GM18502 (cell line): ENCODE measurements at regions not wholly inside any gene's neighbourhood (a gene's known extent, or its start where the extent isn't known, plus 50 kb on each side); places are given as distances from the start of the nearest gene placed in this dataset.
A peak's percentile ranks its signal among the peaks of the same experiment; 100 is the strongest.
"Not testable (repeated sequence)": the region's sequence is repeated elsewhere in the genome, so short reads cannot be mapped to it uniquely, and the experiment has no call there.

Experiments
- ATAC-seq: cut with Tn5 transposase; IDR thresholded peaks from one replicate; pipeline ENCODE4 v1.9.1; 2021; ENCODE audit warnings: mild to moderate bottlenecking; ENCODE audit not compliant: unreplicated experiment, poor library complexity

DNA sequence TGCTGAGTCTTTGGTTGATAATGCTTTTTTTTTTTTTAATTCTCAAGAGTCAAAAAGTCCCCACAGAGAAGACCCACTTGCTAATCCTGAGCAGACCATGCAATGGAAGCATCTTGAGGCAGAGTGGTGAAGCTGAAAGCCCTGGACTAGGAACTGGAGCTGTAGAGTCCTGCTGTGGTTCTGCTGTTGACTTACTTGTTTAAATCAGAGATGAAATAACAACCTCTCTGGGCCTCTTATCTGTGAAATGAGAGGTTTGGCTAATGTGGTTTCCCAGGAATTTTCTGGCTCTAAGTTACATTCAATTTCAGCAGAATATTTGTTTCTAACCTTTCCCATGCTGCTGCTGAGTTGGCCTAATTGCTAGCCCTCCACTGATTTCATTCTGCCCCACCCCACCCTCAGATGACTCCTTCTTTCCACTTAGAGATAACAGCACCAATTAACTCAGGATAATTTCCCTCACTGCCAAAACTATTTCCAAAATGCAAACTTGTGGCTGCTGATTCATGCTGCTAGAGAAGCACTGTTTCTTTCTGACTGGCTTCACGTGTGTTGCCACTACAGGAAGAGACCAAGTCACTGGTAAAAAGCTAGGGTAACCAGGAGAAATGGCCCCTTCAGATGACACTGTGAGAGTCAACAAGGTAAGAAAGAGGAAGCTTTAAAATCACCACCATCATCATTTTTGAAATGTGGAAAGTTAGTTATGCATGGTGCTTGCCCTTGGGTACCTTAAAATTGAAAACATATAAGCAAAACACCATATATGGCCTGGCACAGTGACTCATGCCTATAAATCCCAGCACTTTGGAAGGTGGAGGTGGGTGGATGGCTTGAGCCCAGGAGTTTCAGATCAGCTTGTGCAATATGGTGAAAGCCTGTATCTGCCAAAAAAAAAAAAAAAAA lies 326.4 kb downstream of the DCHS2 start:
- ATAC-seq, result peak; percentile 92

DNA sequence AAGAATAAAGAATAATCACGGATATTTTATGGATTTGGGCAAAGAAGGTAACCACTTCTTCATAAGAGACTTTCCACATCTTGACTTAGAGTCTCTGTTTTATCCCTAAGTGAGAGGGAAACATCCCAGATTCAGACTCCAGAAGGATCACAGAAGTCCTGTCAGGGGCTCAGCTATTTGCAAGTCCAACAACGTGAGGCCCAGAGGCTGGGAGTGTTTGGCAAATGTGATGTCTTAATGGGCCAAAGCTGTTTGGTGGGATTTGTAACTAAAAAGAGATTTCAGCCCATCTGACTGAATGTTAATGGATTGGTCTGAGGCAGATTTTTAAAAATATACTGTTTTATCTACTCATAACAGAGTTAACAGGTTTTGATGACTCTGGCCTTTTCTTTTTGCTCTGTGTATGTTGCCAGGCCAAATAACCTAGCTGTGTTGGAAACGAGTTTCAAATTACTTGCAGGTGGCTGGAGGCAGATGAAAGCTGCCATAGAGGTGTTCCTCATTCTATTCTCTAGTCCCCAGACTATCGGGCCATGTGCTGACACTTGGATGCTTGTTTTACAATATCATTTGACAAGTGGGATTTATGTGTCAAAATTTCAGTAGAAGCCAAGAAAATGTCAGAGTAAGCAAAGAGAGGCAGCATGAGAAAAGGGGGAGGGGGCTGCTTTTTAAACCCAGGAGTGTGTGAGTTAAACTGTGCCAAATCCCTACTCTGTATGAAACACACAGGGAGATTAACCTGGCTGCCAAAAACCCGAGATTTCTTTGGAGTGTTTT lies 330.9 kb downstream of the DCHS2 start:
- no peak for ATAC-seq

DNA sequence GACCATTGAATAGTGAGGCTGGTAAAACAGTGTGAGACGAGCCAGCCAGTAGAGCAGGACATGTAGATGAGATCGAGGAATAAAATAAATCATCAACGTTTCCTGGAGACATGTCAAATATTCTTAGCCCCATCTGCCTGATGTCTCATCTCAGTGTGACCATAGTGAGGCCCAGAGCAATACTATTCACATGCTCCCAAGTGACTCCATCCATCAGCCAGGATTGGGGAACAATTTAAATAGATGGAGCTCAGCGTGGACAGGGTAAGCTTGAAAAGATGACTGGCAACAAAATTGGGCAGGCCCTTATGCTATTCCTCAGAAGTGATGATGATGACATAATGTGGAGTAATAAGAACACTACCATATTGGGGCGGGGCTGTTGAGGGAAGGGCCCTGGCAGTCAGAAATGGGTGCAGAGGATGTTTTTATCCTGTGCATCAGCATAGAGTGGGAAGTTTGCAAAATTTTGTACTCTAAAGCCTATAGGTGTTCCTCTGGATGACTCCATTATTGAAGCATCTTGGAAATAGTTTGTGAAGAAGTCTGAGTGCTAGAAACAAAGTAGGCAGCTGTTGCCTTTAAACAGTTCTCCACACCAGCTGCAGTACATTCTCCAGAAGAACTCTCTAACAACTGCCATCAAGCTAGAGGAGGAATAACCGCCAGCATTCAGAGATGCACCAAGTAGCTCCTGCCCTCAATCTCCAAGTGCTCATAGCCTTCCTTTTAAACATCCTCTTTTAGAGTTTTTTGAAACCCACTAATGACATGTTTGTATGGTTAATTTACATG lies 333.0 kb downstream of the DCHS2 start:
- ATAC-seq, result no peak

DNA sequence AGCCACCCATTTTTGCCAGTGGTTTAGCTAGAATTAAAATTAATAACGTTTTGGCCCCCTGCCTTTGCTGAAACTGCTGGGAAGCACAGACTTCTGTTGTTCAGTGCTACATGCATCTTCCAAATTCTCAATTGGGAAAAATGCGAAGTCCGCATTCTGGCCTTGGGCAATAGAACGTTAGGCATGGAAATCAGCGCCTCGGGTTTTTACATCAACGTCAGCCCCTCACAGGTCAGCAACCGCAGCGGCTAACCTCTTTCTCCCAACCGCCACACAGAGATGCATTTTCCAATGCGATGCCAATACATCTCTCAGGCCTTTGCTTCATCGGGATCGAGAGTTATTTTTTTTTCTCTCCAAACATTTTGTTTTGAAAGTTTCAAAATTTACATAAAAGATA lies 339.1 kb downstream of the DCHS2 start:
- ATAC-seq, result no peak

DNA sequence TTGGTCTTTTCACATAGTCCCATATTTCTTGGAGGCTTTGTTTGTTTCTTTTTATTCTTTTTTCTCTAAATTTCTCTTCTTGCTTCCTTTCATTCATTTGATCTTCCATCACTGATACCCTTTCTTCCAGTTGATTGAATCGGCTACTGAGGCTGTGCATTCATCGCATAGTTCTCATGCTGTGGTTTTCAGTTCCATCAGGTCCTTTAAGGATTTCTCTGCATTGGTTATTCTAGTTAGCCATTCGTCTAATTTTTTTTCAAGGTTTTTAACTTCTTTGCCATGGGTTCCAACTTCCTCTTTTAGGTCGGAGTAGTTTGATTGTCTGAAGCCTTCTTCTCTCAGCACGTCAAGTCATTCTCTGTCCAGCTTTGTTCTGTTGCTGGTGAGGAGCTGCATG lies 342.4 kb downstream of the DCHS2 start:
- ATAC-seq, result not testable (repeated sequence)

DNA sequence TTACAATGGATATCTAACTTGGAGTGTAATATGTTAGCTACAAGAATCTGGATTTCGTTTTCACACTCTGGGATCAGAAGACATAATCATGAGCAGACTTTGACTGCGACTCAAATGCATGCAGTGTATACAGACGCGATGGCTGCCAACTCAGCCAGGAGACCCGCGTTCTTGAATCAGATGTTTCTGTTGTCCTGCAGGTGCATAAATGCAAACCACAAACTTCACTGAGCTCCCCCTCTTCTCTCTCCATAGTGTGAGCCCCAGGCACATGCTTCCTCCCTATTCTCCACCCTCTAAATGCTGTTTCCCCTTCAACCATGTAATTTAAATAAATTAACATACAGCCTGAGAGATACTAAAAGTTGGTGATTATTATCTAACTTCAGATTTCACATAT lies 347.9 kb downstream of the DCHS2 start:
- no peak for ATAC-seq

DNA sequence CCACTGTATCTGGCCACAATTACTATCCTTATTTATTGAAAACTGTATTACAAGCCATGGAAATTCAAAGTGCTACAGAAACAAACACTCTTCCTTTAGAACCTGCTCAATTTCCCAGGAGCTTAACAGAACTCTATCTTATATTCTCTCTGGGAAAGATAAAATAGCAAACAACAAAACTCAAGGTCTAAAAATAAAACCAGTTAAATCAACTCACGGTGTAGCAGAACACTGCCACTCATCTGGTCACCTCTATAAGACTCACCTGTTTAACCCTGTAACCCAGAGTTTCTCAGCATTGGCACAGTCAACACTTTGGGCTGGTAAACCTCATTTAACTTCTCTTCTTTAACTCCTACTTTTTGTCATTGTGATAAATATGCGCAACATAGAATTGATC lies 348.9 kb downstream of the DCHS2 start:
- ATAC-seq, result no peak

DNA sequence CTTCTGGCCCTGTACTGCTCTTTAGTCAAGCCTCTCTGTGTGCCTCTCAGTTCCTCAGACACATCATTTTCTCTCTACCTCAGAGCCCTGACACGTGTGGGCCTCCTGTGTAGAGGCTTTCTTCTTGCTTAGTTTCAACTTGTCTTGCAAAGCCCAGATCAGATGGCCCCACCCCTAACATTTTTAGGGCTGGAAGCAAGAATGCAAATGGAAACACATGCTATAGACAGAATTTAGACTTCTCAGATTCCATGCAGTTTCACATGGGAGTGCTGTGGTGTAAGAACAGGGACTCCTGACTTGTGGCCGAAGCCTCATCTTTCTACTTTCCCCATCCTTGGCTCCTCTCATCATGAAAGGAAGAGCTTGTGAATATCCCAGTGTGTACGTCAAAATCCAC lies 350.7 kb downstream of the DCHS2 start:
- ATAC-seq, result no peak

DNA sequence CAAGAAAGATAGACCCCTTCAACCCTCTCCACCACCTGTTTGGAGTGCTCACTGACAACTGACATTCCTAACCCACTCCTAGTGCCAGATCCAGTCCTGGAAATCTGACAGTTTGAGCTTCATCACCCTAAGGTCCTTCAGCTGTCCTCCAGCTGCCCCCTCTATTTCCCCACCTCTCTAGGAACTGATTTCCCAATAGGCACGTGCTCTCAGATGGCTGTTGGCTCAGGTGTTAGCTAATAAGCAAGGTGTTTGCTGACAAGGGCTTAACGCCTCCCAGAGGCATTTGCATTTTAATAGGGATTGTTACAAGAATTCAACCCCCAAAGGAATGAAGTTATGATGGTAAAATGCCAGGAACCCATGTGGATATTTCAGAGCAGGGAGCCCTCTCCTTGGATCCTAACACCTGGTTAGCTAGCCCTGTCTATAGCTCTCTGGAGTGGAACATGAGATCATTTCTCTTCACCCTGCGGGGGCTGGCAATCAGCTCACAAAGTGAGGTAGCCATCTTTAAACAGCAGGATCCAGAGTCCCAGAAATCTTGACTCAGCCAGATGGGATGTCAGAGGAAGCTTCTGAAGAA lies 348.5 kb upstream of the SFRP2 start:
- ATAC-seq, result no peak

DNA sequence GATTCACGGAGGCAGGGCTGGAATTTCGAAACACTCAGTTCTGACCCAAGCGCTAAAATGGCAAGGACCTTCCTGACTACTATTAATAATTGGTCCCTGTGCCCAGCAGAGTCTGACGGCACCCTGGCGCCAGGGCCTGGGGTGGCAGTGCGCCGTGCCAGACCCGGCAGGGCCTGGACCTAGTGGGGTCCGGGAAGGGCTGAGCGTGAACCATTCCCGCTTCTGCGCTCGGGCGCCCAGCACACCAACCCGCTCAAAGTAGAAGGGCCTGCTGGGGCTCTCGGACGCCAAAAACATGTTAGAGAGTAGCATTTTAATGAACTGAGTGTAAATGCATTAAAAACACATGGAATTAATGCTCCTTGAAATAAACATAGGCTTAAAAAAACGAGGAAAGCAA lies 346.7 kb upstream of the SFRP2 start:
- no peak for ATAC-seq

DNA sequence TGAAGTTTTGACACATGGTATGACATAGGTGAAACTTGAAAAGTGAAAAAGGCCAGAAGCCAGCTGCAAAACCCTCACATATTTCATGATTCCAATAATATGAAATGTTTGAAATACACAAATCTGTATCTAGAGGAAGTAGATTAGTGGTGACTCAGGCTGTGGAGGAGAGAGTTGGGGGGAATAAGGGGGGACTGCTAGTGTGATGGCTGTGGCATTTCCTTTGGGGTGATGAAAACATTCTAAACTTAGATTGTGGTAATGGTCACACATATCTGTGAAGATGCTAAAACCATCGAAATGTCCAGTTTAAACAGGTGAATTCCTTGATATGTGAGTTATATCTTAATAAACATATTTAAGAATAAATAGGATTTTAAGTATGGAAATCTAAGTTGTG lies 343.5 kb upstream of the SFRP2 start:
- no peak for ATAC-seq

DNA sequence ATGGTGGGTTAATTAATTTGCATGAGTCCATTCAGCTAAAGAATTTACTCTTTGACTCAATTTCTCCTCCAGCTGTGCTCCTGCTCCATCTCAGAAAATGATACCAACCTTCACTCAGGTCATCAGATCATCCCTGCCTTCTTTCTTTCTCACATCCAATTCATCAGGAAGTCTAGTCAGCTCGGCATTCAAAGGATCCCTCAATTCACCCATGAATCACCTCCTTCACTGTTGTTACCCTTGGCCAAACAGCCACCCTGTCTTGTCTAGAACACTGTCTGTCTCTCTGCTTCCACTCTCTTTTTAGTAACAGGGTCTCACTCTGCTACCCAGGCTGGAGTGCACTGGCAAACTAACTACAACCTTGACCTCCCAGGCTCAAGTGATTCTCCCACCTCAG lies 337.4 kb upstream of the SFRP2 start:
- ATAC-seq, result no peak

DNA sequence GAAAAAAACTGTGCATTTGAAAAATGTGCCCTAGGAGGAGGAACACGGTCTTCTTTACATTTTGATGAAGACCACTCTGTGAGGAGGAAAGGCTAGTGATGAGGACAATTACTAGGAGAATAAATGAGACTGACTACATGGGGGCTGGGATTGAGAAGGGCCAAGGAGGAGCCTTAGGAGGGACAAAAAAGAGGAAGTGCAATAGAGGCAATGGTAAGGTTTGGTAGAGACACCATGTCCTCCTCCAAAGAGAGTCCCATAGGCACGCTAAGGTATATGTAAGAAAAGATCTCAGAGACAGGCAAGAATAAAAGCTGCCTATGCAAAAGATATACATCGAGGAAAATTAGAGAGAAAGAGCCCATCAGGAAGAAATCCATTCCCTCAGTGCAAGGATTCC lies 336.5 kb upstream of the SFRP2 start:
- no peak for ATAC-seq

DNA sequence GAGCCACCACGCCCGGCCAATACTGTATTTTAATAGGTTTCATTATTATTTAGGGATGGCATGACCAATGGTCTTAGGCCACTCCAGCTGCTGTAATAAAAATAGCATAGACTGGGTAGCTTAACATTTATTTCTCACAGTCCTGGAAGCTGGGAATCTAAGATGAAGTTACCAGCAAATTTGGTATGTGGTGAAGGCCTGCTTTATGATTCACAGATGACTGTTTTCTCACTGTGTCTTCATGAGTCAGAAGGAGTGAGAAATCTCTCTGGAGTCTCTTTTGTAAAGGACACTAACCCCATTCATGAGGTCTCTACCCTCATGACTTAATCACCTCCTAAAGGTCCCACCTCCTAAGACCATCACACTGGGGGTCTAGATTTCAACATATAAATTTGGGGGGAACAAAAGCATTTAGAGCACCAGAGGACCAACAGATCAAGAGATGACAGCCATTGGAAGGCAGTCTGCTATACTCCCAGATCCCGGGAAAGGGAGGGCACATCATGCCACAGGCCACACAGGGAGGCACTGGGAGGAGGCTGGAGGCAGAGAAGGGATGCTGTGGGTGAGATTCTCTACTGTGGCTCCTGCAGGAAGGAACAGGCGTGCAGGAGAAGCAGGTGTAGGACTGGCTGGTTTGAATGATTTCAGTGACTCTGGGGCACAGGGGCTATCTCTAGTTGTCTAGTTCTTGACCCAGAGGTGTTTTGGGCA lies 335.8 kb upstream of the SFRP2 start:
- ATAC-seq, result no peak

DNA sequence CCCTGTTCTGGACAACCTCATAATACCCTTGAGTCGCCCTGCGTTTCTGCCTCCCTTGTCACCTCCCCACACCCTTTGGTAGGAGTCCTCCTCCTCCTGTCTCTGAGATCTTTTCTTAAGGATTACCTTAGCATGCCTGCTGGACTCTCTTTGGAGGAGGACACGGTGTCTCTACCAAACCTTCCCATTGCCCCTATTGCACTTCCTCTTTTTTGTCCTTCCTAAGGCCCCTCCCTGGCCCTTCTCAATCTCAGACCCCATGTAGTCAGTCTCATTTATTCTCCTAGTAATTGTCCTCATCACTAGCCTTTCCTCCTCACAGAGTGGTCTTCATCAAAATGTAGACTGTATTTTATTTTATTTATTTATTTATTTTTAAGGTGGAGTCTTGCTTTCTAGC lies 335.0 kb upstream of the SFRP2 start:
- no peak for ATAC-seq

DNA sequence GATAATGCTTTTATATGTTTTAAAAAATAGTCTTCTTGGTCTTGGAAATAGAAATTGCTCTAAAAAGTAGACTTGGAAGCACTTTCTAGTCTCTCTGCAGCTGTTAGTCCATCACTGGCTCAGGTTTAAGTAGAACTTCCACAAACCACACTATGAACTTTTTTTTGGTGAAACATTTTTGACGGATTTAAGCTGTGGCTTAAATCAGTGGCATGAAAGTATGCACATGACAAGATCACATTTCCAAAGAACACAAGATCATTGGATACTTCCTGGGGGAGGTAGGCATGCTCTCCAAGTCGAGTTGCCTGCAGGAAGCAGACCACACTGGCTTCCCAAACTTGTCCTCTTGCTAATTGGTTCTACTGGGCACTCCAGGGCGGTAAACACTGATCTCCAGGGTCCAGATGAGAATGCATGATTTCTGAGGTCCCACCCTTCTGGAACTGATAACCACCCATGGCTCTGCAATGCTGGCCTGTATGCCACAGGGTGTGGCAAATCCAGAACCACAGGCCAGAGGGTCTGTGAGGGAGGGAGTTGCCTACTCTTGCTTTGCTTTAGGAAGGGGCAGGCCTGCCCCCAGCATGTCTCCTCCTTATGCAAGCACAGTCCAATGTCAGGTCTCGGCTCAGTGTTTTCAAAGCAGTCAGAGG lies 331.9 kb upstream of the SFRP2 start:
- no peak for ATAC-seq

DNA sequence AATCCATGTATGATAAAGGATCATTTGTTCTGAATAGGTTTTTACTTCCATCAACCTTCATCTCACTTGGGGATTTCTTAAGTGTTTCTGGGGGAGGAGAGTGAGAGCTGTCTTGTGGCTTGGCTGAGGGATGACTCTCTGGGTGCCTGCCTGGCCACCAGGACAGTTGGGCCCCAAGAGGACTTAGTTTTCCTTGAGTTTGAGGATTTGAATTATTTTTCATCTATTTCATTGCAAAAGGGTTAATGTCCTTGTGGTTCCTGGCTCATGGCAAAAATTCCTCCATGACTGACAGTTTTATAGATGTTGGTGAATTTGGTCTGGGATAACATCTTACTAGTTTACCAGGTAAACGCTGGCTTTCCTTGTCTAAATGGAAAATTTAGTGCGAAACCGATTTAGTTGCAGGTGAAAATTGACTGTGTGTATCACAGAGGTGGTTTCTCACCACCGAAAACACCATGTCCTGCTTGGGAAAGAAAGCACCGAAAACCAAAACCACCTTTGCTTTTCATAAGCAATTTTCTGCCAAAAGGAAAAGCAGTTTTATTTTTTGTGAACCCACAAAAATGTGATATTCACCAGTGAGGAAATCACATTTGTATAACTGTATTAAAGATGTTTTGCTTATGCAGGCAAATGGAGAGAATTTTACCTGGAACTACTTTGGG lies 331.3 kb upstream of the SFRP2 start:
- no peak for ATAC-seq

DNA sequence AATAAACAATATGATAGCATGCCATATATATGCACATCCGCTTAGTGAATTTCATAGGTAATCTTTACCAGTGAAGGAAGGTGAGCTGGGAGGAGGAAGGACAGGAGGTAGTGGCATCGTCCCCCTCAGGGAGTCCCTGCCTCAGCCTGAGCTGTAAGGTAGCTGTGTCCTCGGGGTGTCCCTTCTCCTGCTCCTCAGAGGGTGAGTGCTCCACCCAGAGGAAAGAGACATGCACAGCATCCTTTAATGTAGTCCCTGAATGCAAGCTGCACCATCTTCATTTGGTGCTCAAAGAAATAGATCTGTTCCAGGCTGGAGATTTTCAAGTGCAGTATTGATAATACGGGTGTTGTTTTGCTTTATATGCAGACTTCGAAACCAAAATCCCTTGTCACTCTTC lies 330.4 kb upstream of the SFRP2 start:
- peak; percentile 60 for ATAC-seq

DNA sequence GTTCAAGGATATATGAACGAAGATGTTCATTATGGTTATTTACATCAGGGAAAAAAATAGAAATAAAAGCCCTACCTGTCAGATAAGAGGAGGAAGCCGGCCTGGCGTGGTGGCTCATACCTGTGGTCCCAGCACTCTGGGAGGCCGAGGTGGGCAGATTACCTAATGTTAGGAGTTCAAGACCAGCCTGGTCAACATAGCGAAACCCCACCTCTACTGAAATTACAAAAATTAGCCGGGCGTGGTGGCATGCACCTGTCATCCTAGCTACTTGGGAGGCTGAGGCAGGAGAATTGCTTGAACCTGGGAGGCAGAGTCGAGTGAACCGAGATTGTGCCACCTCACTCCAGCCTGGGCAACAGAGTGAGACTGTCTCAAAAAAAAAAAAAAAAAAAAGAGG lies 328.8 kb upstream of the SFRP2 start:
- ATAC-seq, result not testable (repeated sequence)
